Natural killer cell (primary cell): ENCODE measurements at regions not wholly inside any gene's neighbourhood (a gene's known extent, or its start where the extent isn't known, plus 50 kb on each side); places are given as distances from the start of the nearest gene placed in this dataset.

ENCODE experiments used
- ATAC-seq, 3 donors: fragments of 150-1000 bp in 2 of 3; fragments of 200-7000 bp in 1 of 3; cut with Tn5 transposase; 1 replicate in 1 of 3; 2 replicates in 2 of 3; pipeline ENCODE4 v1.10.0; 2021; ENCODE audit warnings: mild to moderate bottlenecking in 2 of 3, moderate library complexity in 2 of 3
- DNase-seq, 2 donors: peaks; one replicate each; pipeline versions ENCODE4 v3.0.0 to v3.0.0-alpha.2; 2013 to 2021; ENCODE audit warnings: mixed read lengths in 1 of 2
- H3K27ac ChIP-seq: one replicate; pipeline ENCODE4 v1.5.1; 2013; ENCODE audit warnings: mild to moderate bottlenecking, low read length
- H3K27me3 ChIP-seq: one replicate; pipeline ENCODE4 v1.6.1; 2013; ENCODE audit warnings: low read length; ENCODE audit not compliant: control insufficient read depth, insufficient read depth
- H3K36me3 ChIP-seq: one replicate; pipeline ENCODE4 v1.6.1; 2013; ENCODE audit warnings: low read length; ENCODE audit not compliant: control insufficient read depth, insufficient read depth
- H3K4me1 ChIP-seq: one replicate; pipeline ENCODE4 v1.6.1; 2013; ENCODE audit warnings: low read length; ENCODE audit not compliant: control insufficient read depth, insufficient read depth
- H3K4me3 ChIP-seq: one replicate; pipeline ENCODE4 v1.5.1; 2013; ENCODE audit warnings: low read length
- H3K9me3 ChIP-seq: one replicate; pipeline ENCODE4 v1.6.1; 2013; ENCODE audit warnings: low read length; ENCODE audit not compliant: control insufficient read depth, insufficient read depth
- H3K27ac Mint-ChIP-seq, 2 donors: one replicate each; pipeline ENCODE4 v1.8.0; 2022; ENCODE audit warnings: mild to moderate bottlenecking in 2 of 2, mixed read lengths in 2 of 2, moderate library complexity in 1 of 2
- H3K27me3 Mint-ChIP-seq, 2 donors: one replicate each; pipeline ENCODE4 v1.8.0; 2022; ENCODE audit warnings: low read depth in 2 of 2, mixed read lengths in 2 of 2
- H3K36me3 Mint-ChIP-seq: one replicate; pipeline ENCODE4 v1.8.0; 2022; ENCODE audit warnings: mixed read lengths
- H3K4me1 Mint-ChIP-seq, 2 donors: one replicate each; pipeline ENCODE4 v1.8.0; 2022; ENCODE audit warnings: mixed read lengths in 2 of 2
- H3K4me3 Mint-ChIP-seq: one replicate; pipeline ENCODE4 v1.8.0; 2022; ENCODE audit warnings: mild to moderate bottlenecking, moderate library complexity, mixed read lengths
- H3K9me3 Mint-ChIP-seq, 2 donors: one replicate each; pipeline ENCODE4 v1.8.0; 2022; ENCODE audit warnings: mixed read lengths in 2 of 2
- CTCF ChIP-seq: fragments of 200-600 bp; IDR thresholded peaks from one replicate; pipeline ENCODE4 v1.8.0; 2022; ENCODE audit warnings: antibody characterized with exemption
- WGBS: methylation state at CpG from one replicate; pipeline ENCODE4 v1.1.7; 2013; ENCODE audit warnings: missing lambda C conversion rate; ENCODE audit not compliant: insufficient coverage; 5-methylcytosine and 5-hydroxymethylcytosine counted together
- intact Hi-C: fragments of 100-400 bp; cut with micrococcal nuclease; formaldehyde crosslinking; loops from one replicate; pipeline ENCODE4 v1.14.2; 2022

GRCh38 chr3:168885028-168885427 lies 778.5 kb downstream of the MECOM start:
- no peak overlapping the region for H3K27ac Mint-ChIP-seq
- no peaks in the 10 kb centered on the region for H3K27me3 Mint-ChIP-seq
- Histone ChIP-seq H3K36me3 (no peaks in the 10 kb centered on the region), H3K4me3 (no peak overlapping the region), H3K4me1 (no peaks in the 10 kb centered on the region), H3K27ac (no peak overlapping the region), H3K9me3 (no peaks in the 10 kb centered on the region), H3K27me3 (no peaks in the 10 kb centered on the region)
- no peak overlapping the region for H3K4me3 Mint-ChIP-seq
- no peaks in the 10 kb centered on the region for H3K36me3 Mint-ChIP-seq
- 88% methylated on average over 1 of the region's 2 CpGs for WGBS
- ATAC-seq: no peak
- intact Hi-C loops: no loop called here
- no peak for TF ChIP-seq CTCF
- no peak for DNase-seq
- H3K9me3 Mint-ChIP-seq: peaks cover 3 to 4% of the 10 kb centered on the region in 2 donors
- no peaks in the 10 kb centered on the region for H3K4me1 Mint-ChIP-seq

DNA sequence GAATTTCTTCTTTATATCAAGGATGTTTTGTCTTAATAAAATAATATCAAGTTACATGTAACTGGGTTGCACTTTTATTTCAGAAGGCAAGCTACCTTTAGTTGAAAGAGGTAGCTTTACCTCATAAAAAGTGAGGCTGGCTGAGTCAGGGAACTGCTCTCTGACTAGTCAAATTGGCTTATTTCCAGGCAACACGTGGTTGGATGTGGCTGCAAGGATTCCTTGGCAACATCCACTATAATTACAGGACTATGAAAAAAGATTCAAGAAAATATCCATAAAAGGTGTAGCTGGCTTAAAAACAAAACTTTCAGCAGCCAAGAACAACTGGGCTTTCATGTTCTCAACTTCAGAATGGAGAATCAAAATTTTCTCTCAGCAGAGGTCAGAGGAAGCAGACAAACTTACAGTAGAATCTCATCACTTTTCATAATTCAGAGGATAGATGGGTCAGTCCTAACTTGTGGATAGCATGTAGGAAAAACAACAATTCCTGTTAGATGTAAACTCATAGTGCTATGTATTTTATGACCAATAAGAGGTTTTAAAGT lies 779.1 kb downstream of the MECOM start:
- no peak for TF ChIP-seq CTCF
- Histone ChIP-seq H3K27me3 (no peaks in the 10 kb centered on the region), H3K27ac (no peak overlapping the region), H3K4me1 (no peaks in the 10 kb centered on the region), H3K36me3 (no peaks in the 10 kb centered on the region), H3K4me3 (no peak overlapping the region), H3K9me3 (no peaks in the 10 kb centered on the region)
- intact Hi-C loops: no loop called here
- H3K27me3 Mint-ChIP-seq: no peaks in the 10 kb centered on the region
- DNase-seq: no peak
- H3K9me3 Mint-ChIP-seq: peaks cover 3 to 4% of the 10 kb centered on the region in 2 donors
- H3K4me3 Mint-ChIP-seq: no peak overlapping the region
- no peak overlapping the region for H3K27ac Mint-ChIP-seq
- H3K4me1 Mint-ChIP-seq: no peaks in the 10 kb centered on the region
- ATAC-seq: no peak
- 0% methylated on average over 1 of the region's 1 CpG for WGBS
- H3K36me3 Mint-ChIP-seq: no peaks in the 10 kb centered on the region

GRCh38 chr3:168883145-168883544 lies 780.4 kb downstream of the MECOM start:
- no peak overlapping the region for H3K27ac Mint-ChIP-seq
- Histone ChIP-seq H3K27me3 (no peaks in the 10 kb centered on the region), H3K36me3 (no peaks in the 10 kb centered on the region), H3K4me1 (no peaks in the 10 kb centered on the region), H3K27ac (no peak overlapping the region), H3K4me3 (no peak overlapping the region), H3K9me3 (no peaks in the 10 kb centered on the region)
- WGBS: no CpG with 5 or more reads among the region's 1 CpG
- ATAC-seq: no peak
- H3K4me3 Mint-ChIP-seq: no peak overlapping the region
- no peaks in the 10 kb centered on the region for H3K27me3 Mint-ChIP-seq
- no peaks in the 10 kb centered on the region for H3K36me3 Mint-ChIP-seq
- intact Hi-C loops: no loop called here
- H3K9me3 Mint-ChIP-seq: peaks cover 0 to 2% of the 10 kb centered on the region in 2 donors
- TF ChIP-seq CTCF: no peak
- DNase-seq: no peak
- H3K4me1 Mint-ChIP-seq: no peaks in the 10 kb centered on the region

DNA sequence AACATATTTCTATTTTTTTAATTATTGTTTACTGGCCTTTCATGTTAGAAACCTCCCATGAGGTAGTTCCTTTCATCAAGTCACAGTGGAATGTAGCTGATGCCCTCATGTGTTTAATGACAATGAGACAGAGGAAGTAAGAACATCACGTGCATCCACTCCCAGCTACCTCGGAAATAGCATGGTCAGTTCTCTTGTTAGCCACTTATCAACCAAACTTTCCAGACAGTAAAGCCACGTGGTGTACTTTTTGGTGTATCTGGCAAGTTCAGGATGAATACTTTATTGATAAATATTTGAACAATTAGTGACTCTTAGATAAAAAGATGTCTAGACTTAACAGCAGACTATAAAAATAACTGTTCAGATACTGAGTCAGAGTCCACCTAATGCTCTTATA lies 781.7 kb downstream of the MECOM start:
- ATAC-seq (no peak), DNase-seq (no peak)
- Histone ChIP-seq H3K27me3 (no peaks in the 10 kb centered on the region), H3K9me3 (no peaks in the 10 kb centered on the region), H3K27ac (no peak overlapping the region), H3K36me3 (no peaks in the 10 kb centered on the region), H3K4me3 (no peak overlapping the region), H3K4me1 (no peaks in the 10 kb centered on the region)
- no peaks in the 10 kb centered on the region for H3K4me1 Mint-ChIP-seq
- H3K4me3 Mint-ChIP-seq: no peak overlapping the region
- WGBS: 69% methylated on average over 2 of the region's 3 CpGs
- H3K27ac Mint-ChIP-seq: no peak overlapping the region
- TF ChIP-seq CTCF: no peak
- H3K27me3 Mint-ChIP-seq: no peaks in the 10 kb centered on the region
- peaks cover 0 to 2% of the 10 kb centered on the region in 2 donors for H3K9me3 Mint-ChIP-seq
- H3K36me3 Mint-ChIP-seq: no peaks in the 10 kb centered on the region
- intact Hi-C loops: no loop called here
